ENCODE measurements at regions not wholly inside any gene's neighbourhood (a gene's known extent, or its start where the extent isn't known, plus 50 kb on each side); places are given as distances from the start of the nearest gene placed in this dataset.

GRCh38 chr9:82342046-82342445, 353.5 kb downstream of the SPATA31D1 start:
- intact Hi-C loops (cut with micrococcal nuclease), result no loop called here
- H4K20me1 ChIP-seq (ENCODE audit: insufficient read depth, low read length), result no peaks in the 10 kb centered on the region
- no CpG with 5 or more reads among the region's 2 CpGs for WGBS (ENCODE audit: insufficient coverage)
- no peaks in the 10 kb centered on the region for H3K79me2 ChIP-seq (ENCODE audit: insufficient read depth, low read length)
- H3K27me3 Mint-ChIP-seq (ENCODE audit: low read depth in 3 of 3), result no peaks in the 10 kb centered on the region
- no peaks in the 10 kb centered on the region for H3K4me1 ChIP-seq (ENCODE audit: control insufficient read depth in 1 of 2, insufficient read depth in 2 of 2, low read length in 2 of 2)
- peaks cover 9 to 20% of the 10 kb centered on the region in 2 donors for H3K9me3 ChIP-seq (replicated peaks in 1 of 2; ENCODE audit: control insufficient read depth in 1 of 2, insufficient read depth in 1 of 2, low read length in 2 of 2)
- H3K27me3 ChIP-seq (ENCODE audit: control insufficient read depth in 2 of 2, insufficient read depth in 2 of 2, low read length in 2 of 2), result no peaks in the 10 kb centered on the region
- H3K4me2 ChIP-seq (replicated peaks; ENCODE audit: extremely low read depth, low read length, poor library complexity, severe bottlenecking), result no peak overlapping the region
- no peak overlapping the region for H3K4me3 Mint-ChIP-seq
- no peak overlapping the region for H3K27ac Mint-ChIP-seq
- H2AFZ ChIP-seq (ENCODE audit: insufficient read depth, low read depth, low read length, poor library complexity, severe bottlenecking), result no peak overlapping the region
- TF ChIP-seq CTCF (IDR thresholded peaks at IDR 0.05), result no peak
- no peak overlapping the region for H3K4me3 ChIP-seq (replicated peaks in 1 of 3; ENCODE audit: low read depth in 2 of 3, low read length in 3 of 3)
- H3K36me3 Mint-ChIP-seq, result no peaks in the 10 kb centered on the region
- no peak overlapping the region for H3K9ac ChIP-seq (ENCODE audit: insufficient read depth, low read length, poor library complexity, severe bottlenecking)
- H3K27ac ChIP-seq (ENCODE audit: low read depth in 1 of 2, low read length in 2 of 2), result no peak overlapping the region
- no peaks in the 10 kb centered on the region for H3K36me3 ChIP-seq (replicated peaks in 1 of 2; ENCODE audit: control insufficient read depth in 1 of 2, insufficient read depth in 2 of 2, low read length in 2 of 2)
- peaks cover 2% of the 10 kb centered on the region for H3K4me1 Mint-ChIP-seq
- peaks cover 11 to 26% (median 22%) of the 10 kb centered on the region in 7 donors for H3K9me3 Mint-ChIP-seq
- no peak for DNase-seq

GRCh38 chr9:82346040-82346439, 357.5 kb downstream of the SPATA31D1 start:
- Mint-ChIP-seq H3K4me3 (no peak overlapping the region), H3K27ac (no peak overlapping the region), H3K36me3 (no peaks in the 10 kb centered on the region), H3K27me3 (ENCODE audit: low read depth in 3 of 3) (no peaks in the 10 kb centered on the region), H3K4me1 (no peaks in the 10 kb centered on the region), H3K9me3 (peaks cover 11 to 35% (median 26%) of the 10 kb centered on the region in 7 donors)
- H3K9me3 ChIP-seq (replicated peaks in 1 of 2; ENCODE audit: control insufficient read depth in 1 of 2, insufficient read depth in 1 of 2, low read length in 2 of 2), result peaks cover 9 to 20% of the 10 kb centered on the region in 2 donors
- no peak overlapping the region for H3K4me2 ChIP-seq (replicated peaks; ENCODE audit: extremely low read depth, low read length, poor library complexity, severe bottlenecking)
- no peak overlapping the region for H2AFZ ChIP-seq (ENCODE audit: insufficient read depth, low read depth, low read length, poor library complexity, severe bottlenecking)
- no peaks in the 10 kb centered on the region for H3K36me3 ChIP-seq (replicated peaks in 1 of 2; ENCODE audit: control insufficient read depth in 1 of 2, insufficient read depth in 2 of 2, low read length in 2 of 2)
- 83% methylated on average over 2 of the region's 2 CpGs for WGBS (ENCODE audit: insufficient coverage)
- no peak overlapping the region for H3K27ac ChIP-seq (ENCODE audit: low read depth in 1 of 2, low read length in 2 of 2)
- no peaks in the 10 kb centered on the region for H3K4me1 ChIP-seq (ENCODE audit: control insufficient read depth in 1 of 2, insufficient read depth in 2 of 2, low read length in 2 of 2)
- H3K27me3 ChIP-seq (ENCODE audit: control insufficient read depth in 2 of 2, insufficient read depth in 2 of 2, low read length in 2 of 2), result no peaks in the 10 kb centered on the region
- no peak overlapping the region for H3K9ac ChIP-seq (ENCODE audit: insufficient read depth, low read length, poor library complexity, severe bottlenecking)
- no peak for TF ChIP-seq CTCF (IDR thresholded peaks at IDR 0.05)
- H3K4me3 ChIP-seq (replicated peaks in 1 of 3; ENCODE audit: low read depth in 2 of 3, low read length in 3 of 3), result no peak overlapping the region
- no peaks in the 10 kb centered on the region for H3K79me2 ChIP-seq (ENCODE audit: insufficient read depth, low read length)
- no peak for DNase-seq
- intact Hi-C loops (cut with micrococcal nuclease), result no loop called here
- no peaks in the 10 kb centered on the region for H4K20me1 ChIP-seq (ENCODE audit: insufficient read depth, low read length)

Data from CD14-positive monocyte (primary cell).